HFFc6 (cell line): ENCODE measurements at regions not wholly inside any gene's neighbourhood (a gene's known extent, or its start where the extent isn't known, plus 50 kb on each side); places are given as distances from the start of the nearest gene placed in this dataset.

Experiments used
- DNase-seq: peaks from one replicate; pipeline ENCODE4 v3.0.0-alpha.2; 2018
- H3K27ac Mint-ChIP-seq: 2 replicates; pipeline ENCODE4 v1.8.0; 2020; ENCODE audit warnings: mild to moderate bottlenecking, mixed read lengths
- H3K27me3 Mint-ChIP-seq: 2 replicates; pipeline ENCODE4 v1.8.0; 2021; ENCODE audit warnings: mild to moderate bottlenecking, moderate library complexity, mixed read lengths; ENCODE audit not compliant: insufficient read depth
- H3K36me3 Mint-ChIP-seq: 2 replicates; pipeline ENCODE4 v1.8.0; 2021; ENCODE audit warnings: low read depth, mixed read lengths
- H3K4me1 Mint-ChIP-seq: 2 replicates; pipeline ENCODE4 v1.8.0; 2020; ENCODE audit warnings: low read depth, mixed read lengths
- H3K4me3 Mint-ChIP-seq: 2 replicates; pipeline ENCODE4 v1.8.0; 2020; ENCODE audit warnings: mild to moderate bottlenecking, moderate library complexity, mixed read lengths
- H3K9me3 Mint-ChIP-seq: 2 replicates; pipeline ENCODE4 v1.8.0; 2020; ENCODE audit warnings: mild to moderate bottlenecking, mixed read lengths
- CTCF ChIP-seq: fragments of 200-600 bp; sonication (generic); IDR thresholded peaks from 2 replicates; pipeline ENCODE4 v1.5.0; 2021; ENCODE audit warnings: antibody characterized with exemption, mild to moderate bottlenecking

- H3K27me3 Mint-ChIP-seq: no peaks in the 10 kb centered on the region
- H3K4me3 Mint-ChIP-seq: no peak overlapping the region
- no peak for TF ChIP-seq CTCF
- no peaks in the 10 kb centered on the region for H3K9me3 Mint-ChIP-seq
- no peaks in the 10 kb centered on the region for H3K36me3 Mint-ChIP-seq
- no peak overlapping the region for H3K27ac Mint-ChIP-seq
- DNase-seq: peak; percentile 59
- H3K4me1 Mint-ChIP-seq: peaks cover 8% of the 10 kb centered on the region
These were observed 173.7 kb upstream of the FAT4 start for GRCh38 chr4:125140966-125141495.

- Mint-ChIP-seq H3K27me3 (no peaks in the 10 kb centered on the region), H3K4me3 (no peak overlapping the region), H3K4me1 (peaks cover 20% of the 10 kb centered on the region), H3K27ac (no peak overlapping the region), H3K9me3 (no peaks in the 10 kb centered on the region), H3K36me3 (no peaks in the 10 kb centered on the region)
- TF ChIP-seq CTCF: no peak
- DNase-seq: no peak
These were observed 179.1 kb upstream of the FAT4 start for GRCh38 chr4:125135652-125136051.

- Mint-ChIP-seq H3K27ac (no peak overlapping the region), H3K27me3 (no peaks in the 10 kb centered on the region), H3K4me3 (no peak overlapping the region), H3K4me1 (peaks cover 19% of the 10 kb centered on the region), H3K9me3 (no peaks in the 10 kb centered on the region), H3K36me3 (no peaks in the 10 kb centered on the region)
- no peak for DNase-seq
- TF ChIP-seq CTCF: no peak
These were observed 182.0 kb upstream of the FAT4 start for GRCh38 chr4:125132729-125133128.

- Mint-ChIP-seq H3K9me3 (no peaks in the 10 kb centered on the region), H3K4me1 (peaks cover 19% of the 10 kb centered on the region), H3K27ac (no peak overlapping the region), H3K36me3 (no peaks in the 10 kb centered on the region), H3K4me3 (no peak overlapping the region), H3K27me3 (no peaks in the 10 kb centered on the region)
- DNase-seq: no peak
- TF ChIP-seq CTCF: no peak
These were observed 182.7 kb upstream of the FAT4 start for GRCh38 chr4:125131891-125132680.

GRCh38 chr4:125125276-125125675 lies 189.5 kb upstream of the FAT4 start:
- DNase-seq: no peak
- no peaks in the 10 kb centered on the region; the same call in 1 of the 2 replicates for H3K27me3 Mint-ChIP-seq
- peak overlapping the region; percentile 63; the same call in 1 of the 2 replicates for H3K4me3 Mint-ChIP-seq
- no peak for TF ChIP-seq CTCF
- H3K36me3 Mint-ChIP-seq: no peaks in the 10 kb centered on the region
- H3K9me3 Mint-ChIP-seq: no peaks in the 10 kb centered on the region
- H3K27ac Mint-ChIP-seq: peak overlapping the region; percentile 56; the same call in 1 of the 2 replicates
- H3K4me1 Mint-ChIP-seq: peaks cover 22% of the 10 kb centered on the region
